WTC11 (cell line): ENCODE measurements at regions not wholly inside any gene's neighbourhood (a gene's known extent, or its start where the extent isn't known, plus 50 kb on each side); places are given as distances from the start of the nearest gene placed in this dataset.

Experiments
- ATAC-seq: fragments of 200-7000 bp; cut with Tn5 transposase; 2 replicates; pipeline ENCODE4 v1.10.0; 2021; ENCODE audit warnings: mild to moderate bottlenecking, moderate library complexity
- CTCF ChIA-PET: fragments of 300-600 bp; sonication (Branson Sonifier 250); formaldehyde crosslinking; loops from one replicate; lab custom pipeline; 2021; ENCODE audit warnings: antibody characterized with exemption; lab: Charles Lee
- POLR2A ChIA-PET: fragments of 350-600 bp; sonication (Branson Sonifier 250); formaldehyde crosslinking; loops from one replicate; lab custom pipeline; 2021; ENCODE audit warnings: antibody characterized with exemption; lab: Charles Lee
- DNase-seq: peaks from one replicate; pipeline ENCODE4 v3.0.0; 2021; ENCODE audit warnings: low spot score
- H3K27ac Mint-ChIP-seq: 2 replicates; pipeline ENCODE4 v1.8.0; 2021; ENCODE audit warnings: mixed read lengths
- H3K27me3 Mint-ChIP-seq: 2 replicates; pipeline ENCODE4 v1.8.0; 2021; ENCODE audit warnings: low read depth, mild to moderate bottlenecking, moderate library complexity, mixed read lengths
- H3K36me3 Mint-ChIP-seq: 2 replicates; pipeline ENCODE4 v1.8.0; 2021; ENCODE audit warnings: mixed read lengths
- H3K4me1 Mint-ChIP-seq: 2 replicates; pipeline ENCODE4 v1.8.0; 2022; ENCODE audit warnings: mixed read lengths
- H3K4me3 Mint-ChIP-seq: 2 replicates; pipeline ENCODE4 v1.8.0; 2021; ENCODE audit warnings: mild to moderate bottlenecking, moderate library complexity, mixed read lengths
- H3K9me3 Mint-ChIP-seq: 2 replicates; pipeline ENCODE4 v1.8.0; 2021; ENCODE audit warnings: mixed read lengths
- ATF1 ChIP-seq: sonication (generic); formaldehyde crosslinking; IDR thresholded peaks from 2 replicates; pipeline ENCODE4 v1.8.1; 2023; ENCODE audit warnings: mild to moderate bottlenecking, moderate library complexity, missing genetic modification reagents
- CBFB ChIP-seq: sonication (generic); formaldehyde crosslinking; IDR thresholded peaks from 2 replicates; pipeline ENCODE4 v1.8.1; 2022; ENCODE audit warnings: mild to moderate bottlenecking, low read depth, missing genetic modification reagents
- ERG ChIP-seq: fragments of 250-450 bp; sonication (Bioruptor Pico); IDR thresholded peaks from 2 replicates; pipeline ENCODE4 v1.8.0; 2021; ENCODE audit warnings: mild to moderate bottlenecking
- NFYB ChIP-seq: sonication (generic); formaldehyde crosslinking; conservative IDR thresholded peaks from 2 replicates; pipeline ENCODE4 v1.8.0; 2022; ENCODE audit warnings: low read depth, missing genetic modification reagents
- RELA ChIP-seq: sonication (generic); formaldehyde crosslinking; IDR thresholded peaks from 2 replicates; pipeline ENCODE4 v1.8.1; 2022; ENCODE audit warnings: missing genetic modification reagents, mild to moderate bottlenecking, borderline replicate concordance
- ZNF671 ChIP-seq: fragments of 250-450 bp; sonication (Bioruptor Pico); IDR thresholded peaks from 2 replicates; pipeline ENCODE4 v1.8.0; 2021; ENCODE audit warnings: mild to moderate bottlenecking
- TF ChIP-seq, protein P1 (sequence below): sonication (generic); formaldehyde crosslinking; IDR thresholded peaks from 2 replicates; pipeline ENCODE4 v1.8.1; 2023; ENCODE audit warnings: mild to moderate bottlenecking, missing genetic modification reagents
- TF ChIP-seq, protein P2 (sequence below): sonication (generic); formaldehyde crosslinking; conservative IDR thresholded peaks from 2 replicates; pipeline ENCODE4 v1.8.1; 2023; ENCODE audit warnings: mild to moderate bottlenecking, low read depth, missing genetic modification reagents, moderate library complexity
- TF ChIP-seq, protein P3 (sequence below): fragments of 250-450 bp; sonication (Bioruptor Pico); IDR thresholded peaks from 2 replicates; pipeline ENCODE4 v1.9.0; 2021; ENCODE audit warnings: mild to moderate bottlenecking, borderline replicate concordance
- TF ChIP-seq, protein P4 (sequence below): sonication (generic); formaldehyde crosslinking; IDR thresholded peaks from 2 replicates; pipeline ENCODE4 v1.8.1; 2023; ENCODE audit warnings: mild to moderate bottlenecking, missing genetic modification reagents
- TF ChIP-seq, protein P5 (sequence below): sonication (generic); formaldehyde crosslinking; IDR thresholded peaks from 2 replicates; pipeline ENCODE4 v1.8.1; 2022; ENCODE audit warnings: missing genetic modification reagents, borderline replicate concordance

DNA sequence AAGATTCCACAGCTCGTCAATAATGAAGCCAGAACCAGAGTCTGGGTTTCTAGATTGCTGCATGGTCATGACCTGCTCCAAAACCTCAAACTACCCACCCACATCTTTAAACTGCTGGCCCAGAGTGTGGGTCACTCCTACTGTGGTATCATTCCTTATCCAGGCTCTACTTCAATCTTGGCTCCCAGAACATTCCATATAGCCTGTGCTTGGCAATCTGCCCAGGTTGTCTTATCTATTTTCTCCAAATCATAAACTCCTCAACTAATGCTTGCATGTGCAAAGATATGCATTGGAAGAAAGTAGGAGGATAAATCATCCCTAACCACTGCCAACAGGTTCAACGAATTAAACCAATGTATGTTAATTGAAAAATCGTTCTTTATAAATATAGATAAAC, 169.7 kb downstream of the ANXA2 start (continued):
- TF ChIP-seq, protein P1, sequence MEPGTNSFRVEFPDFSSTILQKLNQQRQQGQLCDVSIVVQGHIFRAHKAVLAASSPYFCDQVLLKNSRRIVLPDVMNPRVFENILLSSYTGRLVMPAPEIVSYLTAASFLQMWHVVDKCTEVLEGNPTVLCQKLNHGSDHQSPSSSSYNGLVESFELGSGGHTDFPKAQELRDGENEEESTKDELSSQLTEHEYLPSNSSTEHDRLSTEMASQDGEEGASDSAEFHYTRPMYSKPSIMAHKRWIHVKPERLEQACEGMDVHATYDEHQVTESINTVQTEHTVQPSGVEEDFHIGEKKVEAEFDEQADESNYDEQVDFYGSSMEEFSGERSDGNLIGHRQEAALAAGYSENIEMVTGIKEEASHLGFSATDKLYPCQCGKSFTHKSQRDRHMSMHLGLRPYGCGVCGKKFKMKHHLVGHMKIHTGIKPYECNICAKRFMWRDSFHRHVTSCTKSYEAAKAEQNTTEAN (CRISPR knock-in tag) = no peak
- TF ChIP-seq, protein P2, sequence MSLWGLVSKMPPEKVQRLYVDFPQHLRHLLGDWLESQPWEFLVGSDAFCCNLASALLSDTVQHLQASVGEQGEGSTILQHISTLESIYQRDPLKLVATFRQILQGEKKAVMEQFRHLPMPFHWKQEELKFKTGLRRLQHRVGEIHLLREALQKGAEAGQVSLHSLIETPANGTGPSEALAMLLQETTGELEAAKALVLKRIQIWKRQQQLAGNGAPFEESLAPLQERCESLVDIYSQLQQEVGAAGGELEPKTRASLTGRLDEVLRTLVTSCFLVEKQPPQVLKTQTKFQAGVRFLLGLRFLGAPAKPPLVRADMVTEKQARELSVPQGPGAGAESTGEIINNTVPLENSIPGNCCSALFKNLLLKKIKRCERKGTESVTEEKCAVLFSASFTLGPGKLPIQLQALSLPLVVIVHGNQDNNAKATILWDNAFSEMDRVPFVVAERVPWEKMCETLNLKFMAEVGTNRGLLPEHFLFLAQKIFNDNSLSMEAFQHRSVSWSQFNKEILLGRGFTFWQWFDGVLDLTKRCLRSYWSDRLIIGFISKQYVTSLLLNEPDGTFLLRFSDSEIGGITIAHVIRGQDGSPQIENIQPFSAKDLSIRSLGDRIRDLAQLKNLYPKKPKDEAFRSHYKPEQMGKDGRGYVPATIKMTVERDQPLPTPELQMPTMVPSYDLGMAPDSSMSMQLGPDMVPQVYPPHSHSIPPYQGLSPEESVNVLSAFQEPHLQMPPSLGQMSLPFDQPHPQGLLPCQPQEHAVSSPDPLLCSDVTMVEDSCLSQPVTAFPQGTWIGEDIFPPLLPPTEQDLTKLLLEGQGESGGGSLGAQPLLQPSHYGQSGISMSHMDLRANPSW = no peak
- TF ChIP-seq ZNF671 (CRISPR knock-in tag) = no peak

- POLR2A ChIA-PET = interaction anchor here (0.8 kb wide), 1 partner anchor 142 kb away, joined by 10 read pairs; no protein-coding TSS in a partner anchor
- DNase-seq (no peak), ATAC-seq (no peak)
- no peaks in the 10 kb centered on the region for H3K9me3 Mint-ChIP-seq
- no peaks in the 10 kb centered on the region; the same call in 1 of the 2 replicates for H3K27me3 Mint-ChIP-seq
- CTCF ChIA-PET = interaction anchor here (1.5 kb wide), 1 partner anchor 96 kb away, joined by 4 read pairs; no protein-coding TSS in a partner anchor
- peaks cover 20% of the 10 kb centered on the region for H3K4me1 Mint-ChIP-seq
- no peak overlapping the region for H3K27ac Mint-ChIP-seq
- no peak for TF ChIP-seq ERG (CRISPR knock-in tag)
- no peak for TF ChIP-seq NFYB
- no peak for TF ChIP-seq CBFB (CRISPR knock-in tag)
- TF ChIP-seq, protein P3, sequence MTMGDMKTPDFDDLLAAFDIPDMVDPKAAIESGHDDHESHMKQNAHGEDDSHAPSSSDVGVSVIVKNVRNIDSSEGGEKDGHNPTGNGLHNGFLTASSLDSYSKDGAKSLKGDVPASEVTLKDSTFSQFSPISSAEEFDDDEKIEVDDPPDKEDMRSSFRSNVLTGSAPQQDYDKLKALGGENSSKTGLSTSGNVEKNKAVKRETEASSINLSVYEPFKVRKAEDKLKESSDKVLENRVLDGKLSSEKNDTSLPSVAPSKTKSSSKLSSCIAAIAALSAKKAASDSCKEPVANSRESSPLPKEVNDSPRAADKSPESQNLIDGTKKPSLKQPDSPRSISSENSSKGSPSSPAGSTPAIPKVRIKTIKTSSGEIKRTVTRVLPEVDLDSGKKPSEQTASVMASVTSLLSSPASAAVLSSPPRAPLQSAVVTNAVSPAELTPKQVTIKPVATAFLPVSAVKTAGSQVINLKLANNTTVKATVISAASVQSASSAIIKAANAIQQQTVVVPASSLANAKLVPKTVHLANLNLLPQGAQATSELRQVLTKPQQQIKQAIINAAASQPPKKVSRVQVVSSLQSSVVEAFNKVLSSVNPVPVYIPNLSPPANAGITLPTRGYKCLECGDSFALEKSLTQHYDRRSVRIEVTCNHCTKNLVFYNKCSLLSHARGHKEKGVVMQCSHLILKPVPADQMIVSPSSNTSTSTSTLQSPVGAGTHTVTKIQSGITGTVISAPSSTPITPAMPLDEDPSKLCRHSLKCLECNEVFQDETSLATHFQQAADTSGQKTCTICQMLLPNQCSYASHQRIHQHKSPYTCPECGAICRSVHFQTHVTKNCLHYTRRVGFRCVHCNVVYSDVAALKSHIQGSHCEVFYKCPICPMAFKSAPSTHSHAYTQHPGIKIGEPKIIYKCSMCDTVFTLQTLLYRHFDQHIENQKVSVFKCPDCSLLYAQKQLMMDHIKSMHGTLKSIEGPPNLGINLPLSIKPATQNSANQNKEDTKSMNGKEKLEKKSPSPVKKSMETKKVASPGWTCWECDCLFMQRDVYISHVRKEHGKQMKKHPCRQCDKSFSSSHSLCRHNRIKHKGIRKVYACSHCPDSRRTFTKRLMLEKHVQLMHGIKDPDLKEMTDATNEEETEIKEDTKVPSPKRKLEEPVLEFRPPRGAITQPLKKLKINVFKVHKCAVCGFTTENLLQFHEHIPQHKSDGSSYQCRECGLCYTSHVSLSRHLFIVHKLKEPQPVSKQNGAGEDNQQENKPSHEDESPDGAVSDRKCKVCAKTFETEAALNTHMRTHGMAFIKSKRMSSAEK (CRISPR knock-in tag) = no peak
- TF ChIP-seq, protein P4, sequence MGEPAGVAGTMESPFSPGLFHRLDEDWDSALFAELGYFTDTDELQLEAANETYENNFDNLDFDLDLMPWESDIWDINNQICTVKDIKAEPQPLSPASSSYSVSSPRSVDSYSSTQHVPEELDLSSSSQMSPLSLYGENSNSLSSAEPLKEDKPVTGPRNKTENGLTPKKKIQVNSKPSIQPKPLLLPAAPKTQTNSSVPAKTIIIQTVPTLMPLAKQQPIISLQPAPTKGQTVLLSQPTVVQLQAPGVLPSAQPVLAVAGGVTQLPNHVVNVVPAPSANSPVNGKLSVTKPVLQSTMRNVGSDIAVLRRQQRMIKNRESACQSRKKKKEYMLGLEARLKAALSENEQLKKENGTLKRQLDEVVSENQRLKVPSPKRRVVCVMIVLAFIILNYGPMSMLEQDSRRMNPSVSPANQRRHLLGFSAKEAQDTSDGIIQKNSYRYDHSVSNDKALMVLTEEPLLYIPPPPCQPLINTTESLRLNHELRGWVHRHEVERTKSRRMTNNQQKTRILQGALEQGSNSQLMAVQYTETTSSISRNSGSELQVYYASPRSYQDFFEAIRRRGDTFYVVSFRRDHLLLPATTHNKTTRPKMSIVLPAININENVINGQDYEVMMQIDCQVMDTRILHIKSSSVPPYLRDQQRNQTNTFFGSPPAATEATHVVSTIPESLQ (CRISPR knock-in tag) = no peak
- TF ChIP-seq RELA (CRISPR knock-in tag) = no peak
- TF ChIP-seq, protein P5, sequence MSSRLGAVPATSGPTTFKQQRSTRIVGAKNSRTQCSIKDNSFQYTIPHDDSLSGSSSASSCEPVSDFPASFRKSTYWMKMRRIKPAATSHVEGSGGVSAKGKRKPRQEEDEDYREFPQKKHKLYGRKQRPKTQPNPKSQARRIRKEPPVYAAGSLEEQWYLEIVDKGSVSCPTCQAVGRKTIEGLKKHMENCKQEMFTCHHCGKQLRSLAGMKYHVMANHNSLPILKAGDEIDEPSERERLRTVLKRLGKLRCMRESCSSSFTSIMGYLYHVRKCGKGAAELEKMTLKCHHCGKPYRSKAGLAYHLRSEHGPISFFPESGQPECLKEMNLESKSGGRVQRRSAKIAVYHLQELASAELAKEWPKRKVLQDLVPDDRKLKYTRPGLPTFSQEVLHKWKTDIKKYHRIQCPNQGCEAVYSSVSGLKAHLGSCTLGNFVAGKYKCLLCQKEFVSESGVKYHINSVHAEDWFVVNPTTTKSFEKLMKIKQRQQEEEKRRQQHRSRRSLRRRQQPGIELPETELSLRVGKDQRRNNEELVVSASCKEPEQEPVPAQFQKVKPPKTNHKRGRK (CRISPR knock-in tag) = no peak
- TF ChIP-seq ATF1 = no peak
- TF ChIP-seq, all 79 proteins: peak for 0
- Mint-ChIP-seq H3K36me3 (no peaks in the 10 kb centered on the region), H3K4me3 (no peak overlapping the region)
Observed at GRCh38 chr15:60228619-60229018, 169.2 kb downstream of the ANXA2 start.
